Stimulated activated CD4-positive, alpha-beta T cell treated with anti-CD3 and anti-CD28 coated beads, Interleukin-15, amount 100 ng/mL, for 1 hour (primary cell): ENCODE measurements at regions not wholly inside any gene's neighbourhood (a gene's known extent, or its start where the extent isn't known, plus 50 kb on each side); places are given as distances from the start of the nearest gene placed in this dataset.

Experiments used
- DNase-seq, 2 donors: peaks; one replicate each; pipeline ENCODE4 v3.0.0-alpha.2; 2020; ENCODE audit warnings: low read depth in 1 of 2, low spot score in 1 of 2

DNA sequence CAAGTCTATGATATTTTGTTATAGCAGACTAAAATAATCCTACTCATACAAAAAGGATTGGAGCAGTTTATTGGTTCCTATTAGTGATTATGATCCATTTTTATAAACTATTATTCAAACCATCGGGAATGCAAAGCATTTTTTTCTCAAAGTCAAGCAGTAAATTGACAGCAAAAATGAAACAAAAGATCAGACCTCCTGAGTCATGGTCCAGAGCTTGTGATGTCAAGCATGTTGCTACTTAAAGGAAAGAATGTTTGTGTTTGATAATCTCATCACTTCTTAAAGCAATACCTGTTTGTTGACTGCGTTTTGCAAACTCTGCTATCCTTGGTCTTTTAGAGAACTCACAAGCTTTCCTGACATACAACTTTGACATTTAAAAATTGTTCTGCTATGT lies 204.4 kb downstream of the SAMD5 start:
- DNase-seq = no peak

DNA sequence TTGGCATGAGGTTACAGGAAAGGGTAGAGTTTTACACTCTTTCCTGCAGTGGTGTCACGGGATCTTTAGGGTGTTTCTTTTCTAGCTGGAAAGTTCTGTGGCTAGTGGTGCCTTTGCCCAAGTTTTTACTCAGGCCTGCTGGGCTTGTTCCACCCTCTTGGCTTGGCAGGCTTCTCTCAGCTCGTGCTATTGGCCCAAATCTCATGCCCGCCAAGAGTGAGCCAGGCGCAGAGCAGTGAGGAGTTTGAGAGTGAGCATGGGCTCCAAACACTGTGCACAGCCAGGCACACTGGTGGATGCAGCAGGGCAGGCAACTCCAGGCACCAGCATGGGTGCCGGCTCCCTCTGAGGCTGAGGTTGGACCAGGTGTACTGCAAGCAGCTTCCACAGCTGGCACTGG lies 206.5 kb downstream of the SAMD5 start:
- no peak for DNase-seq

DNA sequence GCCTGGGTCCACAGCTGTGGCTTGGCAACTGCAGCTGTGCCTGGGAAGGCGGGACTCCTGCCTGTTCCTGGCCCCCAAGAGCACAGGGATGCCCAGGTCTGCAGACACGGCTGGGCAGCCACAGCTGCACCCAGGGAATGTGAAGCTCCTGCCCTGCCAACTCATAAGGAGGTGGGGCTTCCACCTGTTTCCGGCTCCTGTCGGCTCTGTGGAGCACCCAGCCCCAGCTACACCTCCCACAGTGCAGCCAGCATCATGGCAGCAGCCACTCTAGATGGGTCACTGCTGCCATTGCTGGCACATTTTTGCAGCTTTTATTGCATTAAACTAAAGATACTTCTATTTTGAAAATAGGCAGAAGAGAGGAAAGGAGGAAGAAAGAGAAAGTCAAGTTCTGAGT lies 207.9 kb downstream of the SAMD5 start:
- no peak for DNase-seq

DNA sequence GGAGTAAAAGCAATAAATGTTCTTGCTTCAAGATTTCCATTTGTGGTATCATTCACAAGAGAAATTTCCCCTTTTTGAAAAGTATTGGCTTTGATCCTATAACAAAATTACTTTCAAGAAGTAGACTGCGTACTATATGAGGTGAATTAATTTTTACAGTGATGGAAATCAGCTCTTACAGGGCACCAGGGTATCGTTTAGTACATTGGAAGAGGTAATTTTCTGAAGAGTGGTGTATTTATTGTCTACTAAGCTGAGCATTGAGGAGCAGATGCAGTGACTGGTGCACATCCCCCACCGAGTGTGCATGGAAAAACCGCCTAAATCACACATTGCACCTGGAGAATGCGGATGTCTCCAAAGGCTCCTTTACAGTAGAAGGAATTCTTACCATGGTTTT lies 209.5 kb downstream of the SAMD5 start:
- no peak for DNase-seq

DNA sequence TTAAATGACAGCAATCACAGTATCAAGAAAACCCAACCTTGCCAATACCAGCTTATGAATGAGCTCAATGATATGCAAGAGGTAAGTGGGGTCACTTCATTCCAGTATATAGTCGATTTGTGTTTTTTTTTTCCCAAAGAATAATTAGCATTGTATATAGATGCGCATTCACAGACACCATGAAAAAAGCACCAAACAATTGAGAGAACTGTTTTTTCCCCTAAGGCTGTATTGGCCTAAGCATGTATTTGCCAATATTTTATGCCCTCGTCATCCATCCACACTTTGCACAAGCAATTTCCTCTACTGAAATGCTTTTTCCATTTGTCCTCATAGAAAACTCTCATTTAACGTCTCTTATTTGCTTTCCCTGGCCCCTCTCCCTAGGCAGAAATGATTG lies 213.7 kb downstream of the SAMD5 start:
- no peak for DNase-seq

DNA sequence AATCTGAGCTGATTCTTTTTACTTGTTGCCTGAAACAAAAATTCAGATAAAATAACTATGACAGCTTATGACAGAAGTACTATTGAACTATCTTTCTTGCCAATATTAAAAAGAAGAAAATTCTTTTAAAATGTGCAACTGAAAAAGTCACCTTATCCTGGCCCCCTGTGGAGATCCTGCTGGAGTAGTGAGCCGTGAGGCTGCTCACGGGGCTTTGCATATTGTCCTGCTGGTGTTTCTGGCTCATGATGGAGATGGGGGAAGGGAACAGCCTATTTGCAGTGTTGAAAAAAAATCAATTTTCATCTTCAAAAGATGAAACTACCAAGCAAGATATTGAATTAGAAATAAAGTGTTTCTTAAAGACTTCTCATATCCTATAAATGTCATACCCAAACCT lies 216.0 kb downstream of the SAMD5 start:
- no peak for DNase-seq

DNA sequence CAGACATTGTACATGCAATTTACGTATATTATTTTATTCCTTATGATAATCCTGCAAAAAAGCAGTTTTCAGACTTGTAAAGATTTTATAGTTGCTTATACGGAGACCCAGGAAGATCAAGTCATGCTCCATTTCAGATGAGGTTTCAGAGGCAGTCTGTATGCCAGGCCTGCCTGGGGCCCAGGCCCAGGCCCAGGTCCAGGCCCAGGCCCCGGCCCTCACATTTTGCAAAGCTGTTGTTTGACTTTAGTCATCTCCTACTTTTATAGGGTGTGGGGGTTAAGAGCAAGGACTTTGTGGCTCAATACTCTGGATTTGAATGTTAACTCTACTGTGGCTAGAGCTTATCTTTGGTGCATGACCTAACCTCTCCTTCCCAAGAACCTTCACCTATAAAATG lies 217.9 kb downstream of the SAMD5 start:
- no peak for DNase-seq

DNA sequence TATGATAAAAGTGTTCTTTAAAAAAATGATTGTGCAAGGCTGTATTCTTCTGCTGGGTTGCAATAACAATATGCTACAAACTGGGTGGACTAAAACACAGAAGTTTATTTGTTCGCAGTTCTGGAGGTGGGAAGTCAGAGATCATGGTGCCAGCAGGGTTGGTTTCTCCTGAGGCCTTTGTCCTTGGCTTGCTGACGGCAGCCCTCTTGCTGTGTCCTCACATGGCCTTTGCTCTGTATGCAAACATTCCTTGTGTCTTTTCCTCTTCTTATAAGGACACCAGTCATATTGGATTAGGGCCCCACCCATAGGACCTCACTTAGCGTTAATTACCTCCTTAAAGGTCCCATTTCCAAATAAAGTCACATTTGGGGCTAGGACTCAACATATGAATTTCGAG lies 220.4 kb downstream of the SAMD5 start:
- no peak for DNase-seq

DNA sequence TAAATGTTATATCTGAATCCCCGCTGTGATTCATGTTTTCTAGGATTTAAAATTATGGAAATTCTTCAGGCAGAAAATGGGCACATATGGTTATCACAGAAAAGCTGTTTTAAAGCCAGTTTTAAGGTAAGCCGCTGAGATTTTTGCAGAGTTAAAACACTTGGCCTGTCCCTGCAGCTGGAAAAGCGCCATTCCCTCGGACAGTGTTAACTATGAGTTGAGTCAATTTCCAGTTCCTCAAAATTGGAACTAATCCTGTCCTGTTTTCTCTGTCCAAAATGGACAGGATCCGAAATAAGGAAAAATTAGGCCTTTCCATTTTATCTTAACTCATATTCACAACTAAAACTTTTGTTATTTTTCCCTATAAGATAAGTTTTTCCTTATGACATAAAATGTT lies 225.2 kb downstream of the SAMD5 start:
- no peak for DNase-seq

DNA sequence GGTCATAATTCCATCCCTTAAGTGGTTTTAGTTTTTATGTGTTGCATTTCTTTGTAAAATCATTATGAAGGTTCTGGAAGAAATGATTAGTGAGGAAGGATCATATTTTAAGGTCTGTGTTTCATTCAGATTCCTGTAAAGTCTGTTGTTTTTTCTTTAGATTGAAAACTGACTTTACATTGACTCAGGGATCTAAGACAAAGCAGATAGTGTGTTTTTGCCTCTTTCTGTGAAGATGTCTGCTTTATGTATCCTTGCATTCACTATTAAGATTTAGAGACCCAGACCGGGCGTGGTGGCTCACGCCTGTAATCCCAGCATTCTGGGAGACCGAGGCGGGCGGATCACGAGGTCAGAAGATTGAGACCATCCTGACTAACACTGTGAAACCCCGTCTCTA lies 225.7 kb downstream of the SAMD5 start:
- DNase-seq = no peak

GRCh38 chr6:147735924-147736323 lies 227.4 kb downstream of the SAMD5 start:
- no peak for DNase-seq

- no peak for DNase-seq
These were observed 228.6 kb downstream of the SAMD5 start for GRCh38 chr6:147737115-147737514.

DNA sequence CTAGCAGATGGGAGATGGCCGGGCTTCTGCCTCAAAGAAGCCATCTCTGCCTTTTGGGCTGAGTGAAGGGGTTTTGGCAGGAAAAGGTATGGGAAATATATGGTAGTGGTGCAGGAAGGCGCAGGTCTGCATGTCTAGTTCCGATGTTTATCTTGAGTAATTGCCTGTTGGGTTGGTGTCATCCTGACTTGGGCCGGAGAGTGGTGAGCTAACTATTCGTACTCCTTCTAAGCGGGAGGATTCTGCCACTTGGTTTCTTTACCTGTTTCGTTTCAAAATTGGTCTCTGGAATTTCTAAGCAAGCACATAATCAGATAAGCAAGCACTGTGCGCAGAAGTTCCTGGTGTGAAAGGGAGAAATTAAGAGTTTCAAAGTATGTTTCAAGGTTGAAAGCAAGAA lies 229.6 kb downstream of the SAMD5 start:
- DNase-seq = no peak

GRCh38 chr6:147738516-147739162 lies 230.1 kb downstream of the SAMD5 start:
- DNase-seq = no peak

DNA sequence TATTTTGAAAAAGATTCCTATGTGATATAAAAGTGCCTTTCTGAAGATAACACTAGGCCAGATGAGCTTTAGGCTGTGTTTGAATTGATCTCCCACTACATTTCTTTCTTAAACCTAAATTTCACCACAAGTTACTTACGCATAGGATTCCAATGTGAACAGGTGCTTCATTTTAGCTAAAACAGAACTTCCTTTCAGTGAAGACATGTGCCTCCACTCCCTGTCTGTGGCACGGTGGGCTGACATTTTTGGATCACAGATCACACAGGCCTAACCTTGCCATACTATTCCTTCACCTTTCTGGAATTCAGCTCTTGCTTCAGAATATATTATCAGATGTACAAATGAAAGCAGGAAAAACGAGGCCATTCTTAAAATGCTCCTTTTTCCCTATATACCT lies 231.8 kb downstream of the SAMD5 start:
- no peak for DNase-seq

- DNase-seq = no peak
These were observed 232.4 kb downstream of the SAMD5 start for GRCh38 chr6:147740916-147741315.

GRCh38 chr6:147741389-147741788 lies 232.9 kb downstream of the SAMD5 start:
- DNase-seq = no peak

DNA sequence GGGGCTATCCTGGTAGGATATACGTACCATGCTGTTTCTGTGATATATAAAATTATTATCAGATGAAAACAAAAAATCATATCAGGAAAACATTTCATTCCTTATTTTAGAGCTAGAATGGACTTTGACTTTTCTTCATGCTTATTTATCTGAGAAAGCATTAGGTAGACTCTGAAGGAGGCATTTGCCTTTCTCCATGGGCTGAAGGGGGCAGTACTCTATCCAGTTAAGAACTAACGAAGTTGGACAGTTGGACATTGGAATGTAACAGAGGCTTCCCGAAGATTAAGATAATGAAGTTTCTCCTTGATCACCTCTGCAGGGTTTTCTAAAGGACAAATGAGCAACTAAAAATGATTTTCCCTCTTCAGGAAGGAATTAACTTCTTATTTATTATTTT lies 233.9 kb downstream of the SAMD5 start:
- DNase-seq = no peak

DNA sequence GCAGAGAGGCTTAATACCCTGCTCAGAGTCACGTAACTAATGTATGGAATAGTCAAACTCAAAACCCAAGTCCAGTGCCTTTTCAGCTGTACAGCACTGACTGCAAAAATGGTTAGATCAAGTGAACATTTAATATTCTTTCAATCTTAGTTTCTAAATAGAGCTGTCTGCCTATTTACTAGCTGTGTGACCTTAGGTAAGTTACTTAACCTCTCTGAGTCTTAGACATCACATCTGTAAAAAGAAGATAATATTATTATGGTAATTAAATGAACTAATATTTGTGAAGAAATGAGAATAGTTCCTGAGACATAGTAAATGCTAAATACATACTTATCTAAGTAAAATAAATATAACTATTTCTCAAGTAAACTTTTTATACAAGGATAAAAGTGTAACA lies 235.5 kb downstream of the SAMD5 start:
- DNase-seq = no peak

DNA sequence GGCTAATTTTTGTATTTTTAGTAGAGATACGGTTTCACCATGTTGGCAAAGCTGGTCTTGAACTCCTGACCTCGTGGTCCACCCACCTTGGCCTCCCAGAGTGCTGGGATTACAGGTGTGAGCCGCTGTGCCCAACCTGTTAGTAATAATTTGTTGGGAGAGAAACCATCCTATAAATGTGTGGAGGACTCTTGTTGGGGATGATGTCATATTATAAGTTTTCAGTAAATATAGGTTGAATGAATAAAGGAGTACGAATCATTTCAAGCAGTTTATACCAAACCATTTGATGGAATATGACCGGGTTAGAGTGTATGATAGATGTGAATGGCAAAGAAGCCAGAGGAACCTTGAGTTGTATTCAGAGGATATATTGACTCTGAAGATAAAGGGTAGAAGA lies 240.8 kb downstream of the SAMD5 start:
- DNase-seq = no peak

GRCh38 chr6:147750413-147750812 lies 241.9 kb downstream of the SAMD5 start:
- DNase-seq = no peak

DNA sequence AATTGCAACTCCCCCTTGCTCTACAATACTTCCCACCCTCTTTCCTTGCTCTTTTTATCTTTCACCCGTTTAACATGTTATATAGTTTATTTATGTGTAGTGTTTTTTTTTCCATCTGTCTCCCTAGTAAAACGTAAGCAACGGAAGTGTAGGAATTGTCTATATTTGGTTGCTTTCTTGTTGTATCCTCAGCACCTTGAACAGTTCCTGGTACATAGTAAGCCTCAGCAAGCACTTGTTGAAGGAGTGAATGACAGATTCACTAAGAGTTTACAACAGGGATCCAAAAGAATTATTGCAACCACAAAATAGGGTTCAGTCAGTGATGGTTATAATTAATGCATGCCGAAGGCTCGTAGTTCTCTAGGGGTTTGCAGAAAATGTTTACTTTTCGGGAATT lies 242.7 kb downstream of the SAMD5 start:
- no peak for DNase-seq

- no peak for DNase-seq
These were observed 244.4 kb downstream of the SAMD5 start for GRCh38 chr6:147752689-147753403.
